Aorta (tissue), 5 donors: ENCODE measurements at regions not wholly inside any gene's neighbourhood (a gene's known extent, or its start where the extent isn't known, plus 50 kb on each side); places are given as distances from the start of the nearest gene placed in this dataset.

Source experiments
- ATAC-seq: fragments of 200-7000 bp; cut with Tn5 transposase; one replicate; pipeline ENCODE4 v1.9.1; 2022; ENCODE audit warnings: moderate library complexity; ENCODE audit not compliant: low FRiP score
- DNase-seq, 2 donors: peaks; one replicate each; pipeline ENCODE4 v3.0.0-alpha.2; 2020
- H3K27ac ChIP-seq, 2 donors: one replicate each; pipeline ENCODE4 v1.5.1; 2013; ENCODE audit warnings: low read length in 2 of 2, mild to moderate bottlenecking in 2 of 2, moderate library complexity in 2 of 2, control low read depth in 1 of 2, inconsistent platforms in 1 of 2, low read depth in 1 of 2
- H3K27me3 ChIP-seq, 2 donors: one replicate each; pipeline ENCODE4 v1.6.1; 2013; ENCODE audit warnings: control low read depth in 1 of 2, low read length in 1 of 2, mild to moderate bottlenecking in 1 of 2, moderate library complexity in 1 of 2; ENCODE audit not compliant: insufficient read depth in 2 of 2, control insufficient read depth in 1 of 2
- H3K36me3 ChIP-seq, 2 donors: one replicate each; pipeline ENCODE4 v1.6.1; 2013; ENCODE audit warnings: control low read depth in 1 of 2, low read length in 1 of 2, mild to moderate bottlenecking in 1 of 2; ENCODE audit not compliant: insufficient read depth in 2 of 2, control insufficient read depth in 1 of 2
- H3K4me1 ChIP-seq, 2 donors: one replicate each; pipeline ENCODE4 v1.6.1; 2013; ENCODE audit warnings: low read length in 2 of 2, control low read depth in 1 of 2, mild to moderate bottlenecking in 1 of 2, moderate library complexity in 1 of 2; ENCODE audit not compliant: insufficient read depth in 2 of 2, control insufficient read depth in 1 of 2
- H3K4me3 ChIP-seq, 2 donors: one replicate each; pipeline ENCODE4 v1.5.1; 2013; ENCODE audit warnings: low read length in 2 of 2, control low read depth in 1 of 2, mild to moderate bottlenecking in 1 of 2
- H3K9me3 ChIP-seq: one replicate; pipeline ENCODE4 v1.6.1; 2013; ENCODE audit warnings: mild to moderate bottlenecking, low read length; ENCODE audit not compliant: control insufficient read depth
- WGBS, 2 donors: extraction: QIAGEN DNeasy Blood & Tissue Kit; methylation state at CpG; one replicate each; pipeline ENCODE4 v1.1.7; 2013; 5-methylcytosine and 5-hydroxymethylcytosine counted together
- intact Hi-C, 2 donors: fragments of 100-400 bp; cut with DNase I; formaldehyde crosslinking; loops; one replicate each; pipeline versions ENCODE4 v1.14.2 to v1.15.0; 2022
- donor health status: healthy with polysubstance abuse.
- donor health status: Bipolar disorder and iron deficiency.
- donor health status: DM: no; HTN: no; CAD: no.
- donor health status: DM: no; HTN: no; CAD: no.
- donor health status: DM: yes; HTN: yes; CAD: no.

GRCh38 chr16:51056331-51056730 is 94.7 kb downstream of the SALL1 start:
- no peaks in the 10 kb centered on the region for H3K4me1 ChIP-seq
- H3K27me3 ChIP-seq = no peaks in the 10 kb centered on the region
- ATAC-seq = no peak
- no peak for DNase-seq
- H3K27ac ChIP-seq = no peak overlapping the region
- no peak overlapping the region for H3K4me3 ChIP-seq
- H3K9me3 ChIP-seq = peaks cover 2% of the 10 kb centered on the region
- intact Hi-C loops = no loop called here
- 55 to 60% methylated on average over 2 of the region's 2 CpGs for WGBS, 2 donors
- H3K36me3 ChIP-seq = no peaks in the 10 kb centered on the region

DNA sequence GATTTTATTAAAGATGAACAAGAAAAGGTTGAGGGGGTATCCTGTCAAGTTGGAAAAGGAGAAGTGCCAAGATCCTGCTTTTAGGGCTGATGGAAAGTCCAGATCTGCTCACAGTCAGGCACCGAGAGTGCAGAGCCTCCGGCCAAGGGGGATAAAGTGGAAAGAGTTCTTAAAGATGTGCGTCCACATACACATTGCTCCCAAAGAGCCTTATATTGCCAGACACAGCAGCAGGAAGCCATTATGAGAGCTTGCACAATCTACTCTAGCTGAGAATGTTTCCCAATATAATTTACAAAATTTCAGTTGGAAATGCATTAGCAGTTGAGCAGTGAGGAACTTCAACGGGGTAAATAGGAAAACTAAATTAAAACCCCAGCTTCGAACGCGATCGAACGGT is 95.6 kb downstream of the SALL1 start:
- intact Hi-C loops = no loop called here
- DNase-seq (no peak), ATAC-seq (no peak)
- H3K4me3 ChIP-seq = no peak overlapping the region
- H3K4me1 ChIP-seq = no peaks in the 10 kb centered on the region
- H3K27ac ChIP-seq = no peak overlapping the region
- H3K9me3 ChIP-seq = peaks cover 2% of the 10 kb centered on the region
- 88 to 91% methylated on average over 9 of the region's 9 CpGs for WGBS, 2 donors
- H3K36me3 ChIP-seq = no peaks in the 10 kb centered on the region
- H3K27me3 ChIP-seq = no peaks in the 10 kb centered on the region

GRCh38 chr16:51053775-51054174 is 97.3 kb downstream of the SALL1 start:
- 74 to 82% methylated on average over 1 to 2 of the region's 2 CpGs for WGBS, 2 donors
- Histone ChIP-seq H3K4me1 (no peaks in the 10 kb centered on the region), H3K9me3 (peaks cover 2% of the 10 kb centered on the region), H3K4me3 (no peak overlapping the region), H3K27ac (no peak overlapping the region), H3K36me3 (no peaks in the 10 kb centered on the region), H3K27me3 (no peaks in the 10 kb centered on the region)
- intact Hi-C loops = no loop called here
- ATAC-seq = no peak
- DNase-seq = no peak

GRCh38 chr16:51051671-51052070 is 99.4 kb downstream of the SALL1 start:
- Histone ChIP-seq H3K9me3 (peaks cover 2% of the 10 kb centered on the region), H3K27ac (no peak overlapping the region), H3K27me3 (no peaks in the 10 kb centered on the region), H3K36me3 (no peaks in the 10 kb centered on the region), H3K4me3 (no peak overlapping the region), H3K4me1 (no peaks in the 10 kb centered on the region)
- intact Hi-C loops = no loop called here
- no peak for ATAC-seq
- no peak for DNase-seq
- WGBS, 2 donors = 88 to 94% methylated on average over 1 of the region's 1 CpG

- ATAC-seq = no peak
- Histone ChIP-seq H3K4me1 (no peaks in the 10 kb centered on the region), H3K27ac (no peak overlapping the region), H3K4me3 (no peak overlapping the region), H3K36me3 (no peaks in the 10 kb centered on the region), H3K27me3 (no peaks in the 10 kb centered on the region), H3K9me3 (peaks cover 2% of the 10 kb centered on the region)
- DNase-seq = no peak
- intact Hi-C loops = no loop called here
- WGBS, 2 donors = 70 to 75% methylated on average over 4 of the region's 4 CpGs
These were observed 100.7 kb downstream of the SALL1 start for GRCh38 chr16:51050377-51050706.

DNA sequence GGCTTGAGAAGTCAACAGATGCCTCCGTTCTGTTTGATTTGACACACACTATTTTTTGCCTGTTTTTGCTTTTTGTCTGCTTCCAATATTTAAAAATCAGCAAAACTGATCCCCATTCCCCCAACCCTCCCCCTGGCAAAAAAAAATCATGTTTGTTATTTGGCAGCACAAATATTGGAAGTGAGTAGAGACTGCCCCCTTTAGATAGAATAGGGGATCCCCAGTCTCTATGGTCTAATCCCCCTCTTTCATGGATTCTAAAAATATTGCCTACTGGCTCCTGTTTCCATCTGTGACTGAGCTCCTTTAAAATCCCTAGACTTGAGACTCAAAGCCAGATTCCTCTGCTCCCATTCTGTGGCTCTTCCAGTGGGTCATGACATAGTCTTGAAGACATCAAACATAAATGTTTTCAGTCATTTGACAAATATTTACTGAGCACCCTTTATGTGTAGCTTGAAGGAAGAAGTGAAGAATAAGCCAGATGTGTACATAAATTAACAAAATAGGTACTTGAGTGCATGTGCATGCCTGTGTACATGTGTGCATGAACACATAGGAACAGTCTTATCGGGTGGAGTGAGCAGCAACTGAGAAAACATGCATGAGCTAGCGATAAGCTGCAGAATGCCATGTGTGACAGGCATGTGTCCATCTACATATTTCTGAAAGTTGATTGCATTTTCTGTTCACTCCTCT is 101.2 kb downstream of the SALL1 start:
- Histone ChIP-seq H3K36me3 (no peaks in the 10 kb centered on the region), H3K4me3 (no peak overlapping the region), H3K27ac (no peak overlapping the region), H3K9me3 (peaks cover 2% of the 10 kb centered on the region), H3K27me3 (no peaks in the 10 kb centered on the region), H3K4me1 (no peaks in the 10 kb centered on the region)
- ATAC-seq = no peak
- no peak for DNase-seq
- intact Hi-C loops = no loop called here
- 79 to 81% methylated on average over 3 of the region's 3 CpGs for WGBS, 2 donors

DNA sequence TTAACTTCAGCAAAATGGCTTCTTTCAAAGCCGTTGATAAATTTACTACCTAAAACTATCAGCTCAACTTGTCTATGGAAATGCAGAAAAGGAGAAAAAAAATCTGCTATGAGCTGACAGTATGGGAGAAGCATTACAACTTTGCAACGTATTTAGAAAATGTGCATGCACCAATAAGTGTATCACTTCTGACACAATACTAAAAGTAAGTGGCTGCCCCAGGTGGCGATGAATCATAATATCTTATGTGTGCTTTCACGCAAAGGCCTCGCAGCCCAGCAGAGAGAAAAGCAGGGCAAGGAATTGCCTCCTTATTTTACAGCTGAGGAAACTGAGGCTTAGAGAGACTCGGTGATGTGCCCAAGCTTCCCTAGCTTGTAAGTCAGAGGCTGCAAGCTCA is 101.8 kb downstream of the SALL1 start:
- intact Hi-C loops = no loop called here
- no peak for ATAC-seq
- no peak overlapping the region for H3K27ac ChIP-seq
- peaks cover 1% of the 10 kb centered on the region for H3K9me3 ChIP-seq
- H3K4me1 ChIP-seq = no peaks in the 10 kb centered on the region
- no peaks in the 10 kb centered on the region for H3K27me3 ChIP-seq
- WGBS, 2 donors = 84 to 85% methylated on average over 6 of the region's 6 CpGs
- DNase-seq = no peak
- H3K4me3 ChIP-seq = no peak overlapping the region
- no peaks in the 10 kb centered on the region for H3K36me3 ChIP-seq

GRCh38 chr16:51048544-51048943 is 102.5 kb downstream of the SALL1 start:
- ATAC-seq = no peak
- Histone ChIP-seq H3K27ac (no peak overlapping the region), H3K9me3 (no peaks in the 10 kb centered on the region), H3K27me3 (no peaks in the 10 kb centered on the region), H3K4me1 (no peaks in the 10 kb centered on the region), H3K36me3 (no peaks in the 10 kb centered on the region), H3K4me3 (no peak overlapping the region)
- intact Hi-C loops = no loop called here
- WGBS, 2 donors = 50 to 80% methylated on average over 3 of the region's 3 CpGs
- no peak for DNase-seq

- intact Hi-C loops = no loop called here
- H3K9me3 ChIP-seq = no peaks in the 10 kb centered on the region
- 86 to 87% methylated on average over 5 of the region's 5 CpGs for WGBS, 2 donors
- ATAC-seq = no peak
- H3K4me1 ChIP-seq = no peaks in the 10 kb centered on the region
- no peak for DNase-seq
- no peaks in the 10 kb centered on the region for H3K27me3 ChIP-seq
- no peak overlapping the region for H3K4me3 ChIP-seq
- no peaks in the 10 kb centered on the region for H3K36me3 ChIP-seq
- H3K27ac ChIP-seq = no peak overlapping the region
These were observed 105.3 kb downstream of the SALL1 start for GRCh38 chr16:51045794-51046193.
